H1 (cell line): ENCODE measurements at regions not wholly inside any gene's neighbourhood (a gene's known extent, or its start where the extent isn't known, plus 50 kb on each side); places are given as distances from the start of the nearest gene placed in this dataset.
"Not testable (repeated sequence)": the region's sequence is repeated elsewhere in the genome, so short reads cannot be mapped to it uniquely, and the experiment has no call there.

Experiments
- CTCF ChIA-PET: fragments of 300-600 bp; sonication (Branson Sonifier 250); formaldehyde crosslinking; loops from one replicate; lab custom pipeline; 2021; ENCODE audit not compliant: partially characterized antibody; lab: Charles Lee
- POLR2A ChIA-PET: fragments of 300-600 bp; sonication (Branson Sonifier 250); formaldehyde crosslinking; loops from one replicate; lab custom pipeline; 2021; ENCODE audit warnings: inconsistent platforms; ENCODE audit not compliant: partially characterized antibody; lab: Charles Lee
- DNase-seq, 2 experiments: peaks; one replicate each; pipeline versions ENCODE4 v3.0.0 to v3.0.0-alpha.2; 2010 to 2022; ENCODE audit warnings: low spot score in 2 of 2, low read depth in 1 of 2, mixed read lengths in 1 of 2
- FAIRE-seq: peaks from 2 replicates; lab custom pipeline; 2011; peaks lifted over from hg19 to GRCh38; lab: Jason Lieb, UNC
- H2AFZ ChIP-seq: 2 replicates; pipeline ENCODE4 v1.8.1; 2012; ENCODE audit warnings: low read length, inconsistent platforms
- H2AK5ac ChIP-seq: 2 replicates; pipeline ENCODE4 v1.6.1; 2013; ENCODE audit warnings: low read depth, low read length
- H2BK120ac ChIP-seq: replicated peaks from 2 replicates; pipeline ENCODE3; 2013; ENCODE audit warnings: low read depth, low read length, inconsistent platforms
- H2BK12ac ChIP-seq: 2 replicates; pipeline ENCODE4 v1.6.1; 2013; ENCODE audit warnings: low read depth, low read length
- H2BK15ac ChIP-seq: 2 replicates; pipeline ENCODE4 v1.6.1; 2013; ENCODE audit warnings: low read length
- H2BK20ac ChIP-seq: 2 replicates; pipeline ENCODE4 v1.6.1; 2013; ENCODE audit warnings: low read length
- H2BK5ac ChIP-seq: 2 replicates; pipeline ENCODE4 v1.6.1; 2013; ENCODE audit warnings: low read depth, low read length
- H3K14ac ChIP-seq: 2 replicates; pipeline ENCODE4 v1.6.1; 2013; ENCODE audit warnings: inconsistent platforms; ENCODE audit not compliant: insufficient read length
- H3K18ac ChIP-seq: 2 replicates; pipeline ENCODE4 v1.6.1; 2013; ENCODE audit warnings: low read length; ENCODE audit errors: extremely low read depth
- H3K23ac ChIP-seq: 2 replicates; pipeline ENCODE4 v1.6.1; 2013; ENCODE audit warnings: inconsistent platforms; ENCODE audit not compliant: insufficient read length
- H3K23me2 ChIP-seq: 2 replicates; pipeline ENCODE4 v1.6.1; 2013; ENCODE audit warnings: low read depth, low read length
- H3K27ac ChIP-seq: 2 replicates; pipeline ENCODE4 v1.6.1; 2011; ENCODE audit warnings: low read depth, low read length, inconsistent platforms
- H3K27me3 ChIP-seq, 4 experiments: replicated peaks in 1 of 4; 1 replicate in 1 of 4; 2 replicates in 3 of 4; pipeline versions ENCODE4 v1.6.1 to v1.8.1; 2011 to 2013; ENCODE audit warnings: low read length in 3 of 4, mild to moderate bottlenecking in 3 of 4, inconsistent platforms in 2 of 4, mixed read lengths in 2 of 4, moderate library complexity in 1 of 4; ENCODE audit not compliant: control insufficient read depth in 3 of 4, insufficient read depth in 3 of 4; ENCODE audit errors: extremely low read depth in 1 of 4
- H3K36me3 ChIP-seq, 4 experiments: 2 replicates each; pipeline versions ENCODE4 v1.6.1 to v1.8.1; 2011 to 2013; ENCODE audit warnings: mild to moderate bottlenecking in 4 of 4, low read length in 3 of 4, moderate library complexity in 2 of 4, control low read depth in 1 of 4, inconsistent platforms in 1 of 4; ENCODE audit not compliant: insufficient read depth in 4 of 4, control insufficient read depth in 2 of 4
- H3K4ac ChIP-seq: replicated peaks from 2 replicates; pipeline ENCODE3; 2013; ENCODE audit warnings: low read length, low read depth, mixed read lengths, inconsistent platforms; ENCODE audit not compliant: insufficient read length
- H3K4me1 ChIP-seq, 4 experiments: replicated peaks in 1 of 4; 1 replicate in 1 of 4; 2 replicates in 3 of 4; pipeline versions ENCODE4 v1.6.1 to v1.8.1; 2011 to 2013; ENCODE audit warnings: low read length in 3 of 4, inconsistent platforms in 2 of 4, mixed read lengths in 1 of 4; ENCODE audit not compliant: insufficient read depth in 4 of 4, control insufficient read depth in 3 of 4
- H3K4me2 ChIP-seq, 2 experiments: 2 replicates each; pipeline versions ENCODE4 v1.6.1 to v1.8.1; 2011 to 2013; ENCODE audit warnings: low read depth in 2 of 2, low read length in 2 of 2, control low read depth in 1 of 2, inconsistent platforms in 1 of 2, mild to moderate bottlenecking in 1 of 2; ENCODE audit not compliant: insufficient read depth in 1 of 2
- H3K4me3 ChIP-seq, 4 experiments: fragments of 200-600, 300-600 bp in 1 of 4; sonication (generic), shearing (Covaris generic), sonication (Bioruptor Twin) in 1 of 4; 2 replicates each; pipeline versions ENCODE4 v1.5.1 to v1.8.1; 2011 to 2016; ENCODE audit warnings: low read length in 4 of 4, low read depth in 3 of 4, control low read depth in 2 of 4, inconsistent platforms in 2 of 4, mild to moderate bottlenecking in 2 of 4, mixed read lengths in 1 of 4, moderate library complexity in 1 of 4; ENCODE audit not compliant: insufficient read depth in 2 of 4; ENCODE audit errors: extremely low read depth in 1 of 4
- H3K56ac ChIP-seq: replicated peaks from 2 replicates; pipeline ENCODE3; 2013; ENCODE audit warnings: low read depth, mild to moderate bottlenecking, mixed read lengths, low read length, inconsistent platforms; ENCODE audit not compliant: insufficient read length
- H3K79me1 ChIP-seq: 2 replicates; pipeline ENCODE4 v1.6.1; 2013; ENCODE audit warnings: low read depth, low read length, control low read depth
- H3K79me2 ChIP-seq, 2 experiments: 2 replicates each; pipeline versions ENCODE4 v1.6.1 to v1.8.1; 2012 to 2013; ENCODE audit warnings: low read length in 2 of 2, mild to moderate bottlenecking in 2 of 2, inconsistent platforms in 1 of 2; ENCODE audit not compliant: insufficient read depth in 2 of 2, control insufficient read depth in 1 of 2
- H3K9ac ChIP-seq, 4 experiments: replicated peaks in 1 of 4; 1 replicate in 1 of 4; 2 replicates in 3 of 4; pipeline versions ENCODE4 v1.6.1 to v1.8.1; 2011 to 2013; ENCODE audit warnings: low read depth in 3 of 4, low read length in 3 of 4, control low read depth in 2 of 4, mild to moderate bottlenecking in 2 of 4, moderate library complexity in 2 of 4, inconsistent platforms in 1 of 4; ENCODE audit errors: extremely low read depth in 1 of 4
- H3K9me3 ChIP-seq, 2 experiments: 2 replicates each; pipeline versions ENCODE4 v1.6.1 to v1.8.1; 2012 to 2013; ENCODE audit warnings: mild to moderate bottlenecking in 2 of 2, moderate library complexity in 2 of 2, control low read depth in 1 of 2, inconsistent platforms in 1 of 2, low read depth in 1 of 2, low read length in 1 of 2, mixed read lengths in 1 of 2; ENCODE audit not compliant: insufficient read depth in 2 of 2
- H4K20me1 ChIP-seq, 2 experiments: replicated peaks in 1 of 2; 2 replicates each; pipeline versions ENCODE3 to v1.8.1; 2011 to 2013; ENCODE audit warnings: inconsistent platforms in 2 of 2, low read length in 2 of 2, mild to moderate bottlenecking in 1 of 2; ENCODE audit not compliant: insufficient read depth in 2 of 2, control insufficient read depth in 1 of 2
- H4K5ac ChIP-seq: 2 replicates; pipeline ENCODE4 v1.6.1; 2013; ENCODE audit warnings: low read length, low read depth, mixed read lengths, inconsistent platforms; ENCODE audit not compliant: insufficient read length
- H4K8ac ChIP-seq: 2 replicates; pipeline ENCODE4 v1.8.0; 2013; ENCODE audit warnings: mild to moderate bottlenecking, moderate library complexity, low read length, inconsistent platforms; ENCODE audit not compliant: insufficient read depth; ENCODE audit errors: extremely low read depth
- H4K91ac ChIP-seq: replicated peaks from 2 replicates; pipeline ENCODE3; 2013; ENCODE audit warnings: low read length, mixed read lengths, inconsistent platforms; ENCODE audit not compliant: insufficient read length
- WGBS, 2 experiments: shearing (Covaris generic) in 1 of 2; methylation state at CpG; one replicate each; pipeline versions ENCODE4 v1.1.6 to v1.1.7; 2013 to 2015; ENCODE audit warnings: low lambda C conversion rate in 2 of 2, mixed read lengths in 2 of 2, inconsistent platforms in 1 of 2, low coverage in 1 of 2, missing lambda C conversion rate in 1 of 2; ENCODE audit not compliant: insufficient replicate concordance in 2 of 2, insufficient coverage in 1 of 2, insufficient read length in 1 of 2; ENCODE audit errors: extremely low coverage in 1 of 2, missing lambda C conversion rate in 1 of 2; 5-methylcytosine and 5-hydroxymethylcytosine counted together

GRCh38 chr6:51154925-51155324 lies 336.3 kb downstream of the TFAP2B start:
- H3K79me1 ChIP-seq, H3K4me1 ChIP-seq, H4K91ac ChIP-seq, H3K4me2 ChIP-seq, H2BK20ac ChIP-seq, H4K5ac ChIP-seq, H3K23me2 ChIP-seq, H3K9ac ChIP-seq, H3K14ac ChIP-seq, H2BK5ac ChIP-seq, DNase-seq, H3K18ac ChIP-seq, H4K8ac ChIP-seq, H3K4ac ChIP-seq, H3K9me3 ChIP-seq, H3K4me3 ChIP-seq, H2BK12ac ChIP-seq, POLR2A ChIA-PET, H2AFZ ChIP-seq, H2BK15ac ChIP-seq, H3K56ac ChIP-seq, H3K27me3 ChIP-seq, H3K27ac ChIP-seq, H3K79me2 ChIP-seq, H3K36me3 ChIP-seq, H2AK5ac ChIP-seq, H2BK120ac ChIP-seq, H4K20me1 ChIP-seq, CTCF ChIA-PET, FAIRE-seq, H3K23ac ChIP-seq: not testable (repeated sequence)
- 42% methylated on average over 1 of the region's 1 CpG; no CpG with 5 or more reads in 1 of the 2 experiments for WGBS, 2 experiments

GRCh38 chr6:51159260-51159659 lies 340.6 kb downstream of the TFAP2B start:
- H3K36me3 ChIP-seq, H3K9ac ChIP-seq, H3K4me2 ChIP-seq, H3K27me3 ChIP-seq, POLR2A ChIA-PET, H4K20me1 ChIP-seq, H4K91ac ChIP-seq, H2BK15ac ChIP-seq, H3K4ac ChIP-seq, H2AK5ac ChIP-seq, H2AFZ ChIP-seq, FAIRE-seq, DNase-seq, H3K23me2 ChIP-seq, H2BK5ac ChIP-seq, H3K18ac ChIP-seq, H2BK120ac ChIP-seq, H2BK20ac ChIP-seq, H4K8ac ChIP-seq, H2BK12ac ChIP-seq, H3K23ac ChIP-seq, H3K4me3 ChIP-seq, H4K5ac ChIP-seq, H3K27ac ChIP-seq, H3K79me2 ChIP-seq, H3K4me1 ChIP-seq, H3K79me1 ChIP-seq, H3K56ac ChIP-seq, H3K14ac ChIP-seq, H3K9me3 ChIP-seq: not testable (repeated sequence)
- 93% methylated on average over 1 of the region's 1 CpG; no CpG with 5 or more reads in 1 of the 2 experiments for WGBS, 2 experiments
- CTCF ChIA-PET: interaction anchor here (1.4 kb wide), 1 partner anchor 14 kb away, joined by 3 read pairs; no protein-coding TSS in a partner anchor
